Type B pancreatic cell (in vitro differentiated cells): ENCODE measurements at regions not wholly inside any gene's neighbourhood (a gene's known extent, or its start where the extent isn't known, plus 50 kb on each side); places are given as distances from the start of the nearest gene placed in this dataset.

Experiments
- DNase-seq: peaks from one replicate; pipeline ENCODE4 v3.0.0; 2021; ENCODE audit warnings: mixed read lengths; ENCODE audit not compliant: unreplicated experiment; ENCODE audit errors: extremely low spot score
- H3K27ac Mint-ChIP-seq: 2 replicates; pipeline ENCODE4 v1.8.0; 2021; ENCODE audit warnings: mild to moderate bottlenecking, mixed read lengths
- H3K27me3 Mint-ChIP-seq: 2 replicates; pipeline ENCODE4 v1.8.0; 2021; ENCODE audit warnings: mixed read lengths
- H3K36me3 Mint-ChIP-seq: 2 replicates; pipeline ENCODE4 v1.8.0; 2021; ENCODE audit warnings: mixed read lengths
- H3K4me1 Mint-ChIP-seq: one replicate; pipeline ENCODE4 v1.8.0; 2021; ENCODE audit warnings: mixed read lengths; ENCODE audit not compliant: unreplicated experiment
- H3K4me3 Mint-ChIP-seq: 2 replicates; pipeline ENCODE4 v1.8.0; 2021; ENCODE audit warnings: mild to moderate bottlenecking, mixed read lengths
- H3K9me3 Mint-ChIP-seq: 2 replicates; pipeline ENCODE4 v1.8.0; 2021; ENCODE audit warnings: mixed read lengths
- CTCF ChIP-seq: fragments of 200-600 bp; sonication (generic); conservative IDR thresholded peaks from 2 replicates; pipeline ENCODE4 v1.5.0; 2021; ENCODE audit warnings: antibody characterized with exemption, mild to moderate bottlenecking

DNA sequence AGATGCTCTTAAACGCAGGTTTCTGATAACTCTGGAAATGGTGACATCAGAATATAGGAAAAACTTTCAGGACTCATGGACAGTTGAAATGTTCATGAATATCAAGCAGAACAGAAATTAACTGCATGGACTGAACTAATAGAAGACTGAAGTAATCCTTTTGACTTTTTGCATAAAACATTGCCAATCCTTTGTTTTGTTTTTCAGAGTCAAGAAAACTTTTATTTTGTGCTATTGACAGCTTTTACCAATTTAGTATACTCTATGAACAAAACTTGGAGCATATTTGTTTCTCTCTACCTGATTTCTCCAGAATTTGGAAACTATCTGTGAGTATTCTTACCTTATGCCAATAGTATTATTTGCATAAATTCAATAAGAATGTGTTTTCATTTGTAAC is 61.2 kb upstream of the HMX1 start:
- no peaks in the 10 kb centered on the region for H3K4me1 Mint-ChIP-seq
- no peak overlapping the region for H3K27ac Mint-ChIP-seq
- no peak overlapping the region for H3K4me3 Mint-ChIP-seq
- H3K27me3 Mint-ChIP-seq, result peaks cover 11% of the 10 kb centered on the region
- H3K36me3 Mint-ChIP-seq, result no peaks in the 10 kb centered on the region
- H3K9me3 Mint-ChIP-seq, result no peaks in the 10 kb centered on the region
- no peak for TF ChIP-seq CTCF
- no peak for DNase-seq

DNA sequence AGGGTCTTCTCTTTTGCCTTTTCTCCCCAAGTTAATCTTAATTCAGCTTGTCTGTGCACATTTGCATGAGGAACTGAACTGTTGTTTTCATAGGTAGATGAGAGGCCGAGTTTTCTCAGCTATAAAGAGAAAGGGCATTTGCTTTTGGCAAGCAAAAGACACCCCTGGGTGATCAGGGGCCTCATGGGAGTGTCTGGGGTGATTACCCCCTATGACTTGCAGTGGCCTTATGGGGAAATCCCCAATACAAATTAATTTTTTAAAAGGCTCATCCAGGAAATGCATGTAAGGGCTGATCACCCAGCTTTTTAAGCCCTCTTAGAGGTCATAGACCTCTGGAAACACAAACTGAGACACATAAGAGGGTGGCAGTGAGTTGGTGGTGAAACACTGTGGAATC is 56.4 kb upstream of the HMX1 start:
- no peak overlapping the region for H3K4me3 Mint-ChIP-seq

DNA sequence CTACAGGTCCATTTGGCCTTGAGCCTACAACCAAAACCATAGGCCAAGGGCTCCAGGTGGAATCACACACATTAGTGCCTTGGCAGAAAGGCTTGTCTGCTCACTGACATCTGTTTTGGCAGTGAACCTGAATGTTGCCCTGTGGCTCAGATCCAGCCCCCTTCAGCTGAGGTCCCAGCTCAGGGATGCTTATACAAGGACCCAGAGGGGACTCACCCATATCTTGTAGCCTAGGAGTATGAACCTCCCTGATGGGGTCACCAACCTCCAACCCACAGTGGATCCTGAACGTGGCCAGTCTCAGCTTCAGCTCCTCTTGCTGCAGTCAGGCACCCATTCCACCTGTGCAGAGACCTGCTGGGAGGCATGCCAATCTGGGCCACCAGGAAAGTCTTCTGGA is 50.8 kb upstream of the HMX1 start:
- no peaks in the 10 kb centered on the region for H3K4me1 Mint-ChIP-seq
- TF ChIP-seq CTCF, result no peak
- H3K9me3 Mint-ChIP-seq, result no peaks in the 10 kb centered on the region
- DNase-seq, result no peak
- H3K36me3 Mint-ChIP-seq, result no peaks in the 10 kb centered on the region
- H3K4me3 Mint-ChIP-seq, result no peak overlapping the region
- H3K27me3 Mint-ChIP-seq, result peaks cover 56% of the 10 kb centered on the region
- no peak overlapping the region for H3K27ac Mint-ChIP-seq

More for the DNA sequence above, 56.4 kb upstream of the HMX1 start:
- Mint-ChIP-seq H3K4me1 (no peaks in the 10 kb centered on the region), H3K27ac (no peak overlapping the region), H3K27me3 (peaks cover 22% of the 10 kb centered on the region), H3K9me3 (no peaks in the 10 kb centered on the region), H3K36me3 (no peaks in the 10 kb centered on the region)
- DNase-seq, result no peak
- no peak for TF ChIP-seq CTCF

DNA sequence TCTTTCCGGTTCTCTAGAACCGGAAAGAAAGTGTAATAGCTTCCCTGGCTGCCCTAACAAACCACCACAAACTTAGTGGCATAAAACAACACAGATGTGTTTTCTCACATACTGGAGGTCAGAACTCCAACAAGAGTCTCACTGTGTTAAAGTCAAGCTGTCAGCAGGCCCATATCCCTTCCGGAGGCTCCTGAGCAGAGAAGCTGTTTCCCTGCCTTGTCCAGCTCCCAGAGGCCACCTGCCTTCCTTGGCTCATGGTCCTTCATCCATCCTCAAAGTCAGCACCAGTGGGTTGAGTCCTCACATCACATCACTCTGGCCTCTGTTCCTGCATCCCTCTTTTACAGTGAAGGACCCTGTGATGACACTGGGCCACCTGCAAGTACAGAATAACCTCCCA is 49.8 kb upstream of the HMX1 start:
- Mint-ChIP-seq H3K9me3 (no peaks in the 10 kb centered on the region), H3K27ac (no peak overlapping the region), H3K36me3 (no peaks in the 10 kb centered on the region), H3K27me3 (peaks cover 55% of the 10 kb centered on the region), H3K4me1 (no peaks in the 10 kb centered on the region), H3K4me3 (no peak overlapping the region)
- no peak for DNase-seq
- TF ChIP-seq CTCF, result no peak
